Breast epithelium (tissue), 3 donors: ENCODE measurements at regions not wholly inside any gene's neighbourhood (a gene's known extent, or its start where the extent isn't known, plus 50 kb on each side); places are given as distances from the start of the nearest gene placed in this dataset.
"Not testable (repeated sequence)": the region's sequence is repeated elsewhere in the genome, so short reads cannot be mapped to it uniquely, and the experiment has no call there.

ENCODE experiments used
- CTCF ChIP-seq, 3 donors: fragments of 450-650 bp; IDR thresholded peaks; one replicate each; pipeline ENCODE4 v1.5.1; 2016 to 2017; ENCODE audit warnings: antibody characterized with exemption in 3 of 3, mild to moderate bottlenecking in 3 of 3, moderate library complexity in 3 of 3
- POLR2A ChIP-seq: fragments of 450-650 bp; IDR thresholded peaks from one replicate; pipeline ENCODE4 v1.6.1; 2016; ENCODE audit warnings: antibody characterized with exemption, mild to moderate bottlenecking, moderate library complexity
- POLR2AphosphoS5 ChIP-seq, 3 donors: sonication (generic); formaldehyde crosslinking; IDR thresholded peaks; one replicate each; pipeline ENCODE4 v1.6.1; 2017; ENCODE audit warnings: antibody characterized with exemption in 3 of 3

GRCh38 chr3:171922629-171923028, 79.5 kb downstream of the TMEM212 start:
- TF ChIP-seq CTCF (IDR thresholded peaks at IDR 0.05); POLR2A; POLR2AphosphoS5 (IDR thresholded peaks at IDR 0.05): not testable (repeated sequence)
